ENCODE measurements at regions not wholly inside any gene's neighbourhood (a gene's known extent, or its start where the extent isn't known, plus 50 kb on each side); places are given as distances from the start of the nearest gene placed in this dataset.
A peak's percentile ranks its signal among the peaks of the same experiment; 100 is the strongest.

DNA sequence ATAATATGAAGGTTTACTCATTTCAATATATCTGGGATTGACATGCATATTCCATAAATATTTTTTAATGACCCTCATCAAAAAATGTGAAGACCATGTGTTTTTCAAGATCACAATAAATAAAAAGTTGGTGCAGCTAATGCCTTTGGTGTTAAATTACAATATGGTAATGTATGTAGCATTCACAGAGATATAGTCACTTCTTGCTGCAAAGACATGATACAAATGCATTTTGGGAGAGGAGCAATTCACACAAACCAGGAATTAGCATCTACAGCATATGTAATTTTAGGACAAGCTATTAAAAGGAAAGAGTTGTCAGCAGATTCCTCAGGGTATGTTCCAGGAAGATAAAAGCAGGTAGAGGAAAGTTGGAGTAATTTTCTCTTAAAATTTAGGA is 734.5 kb upstream of the HTR2C start:
- no peaks in the 10 kb centered on the region for H3K27me3 Mint-ChIP-seq (ENCODE audit: low read depth)
- H3K9me3 Mint-ChIP-seq: no peaks in the 10 kb centered on the region
- H3K4me1 Mint-ChIP-seq: no peaks in the 10 kb centered on the region
- TF ChIP-seq CTCF (conservative IDR thresholded peaks at IDR 0.05): no peak
- no peak for DNase-seq (ENCODE audit: low read depth, low spot score)
- H3K27ac Mint-ChIP-seq (ENCODE audit: unreplicated experiment): no peak overlapping the region
- H3K4me3 Mint-ChIP-seq: no peak overlapping the region
- H3K36me3 Mint-ChIP-seq (ENCODE audit: low read depth): no peaks in the 10 kb centered on the region

- Mint-ChIP-seq H3K4me1 (no peaks in the 10 kb centered on the region), H3K4me3 (no peak overlapping the region), H3K9me3 (no peaks in the 10 kb centered on the region), H3K36me3 (ENCODE audit: low read depth) (no peaks in the 10 kb centered on the region), H3K27ac (ENCODE audit: unreplicated experiment) (no peak overlapping the region), H3K27me3 (ENCODE audit: low read depth) (peaks cover 2% of the 10 kb centered on the region)
- no peak for TF ChIP-seq CTCF (conservative IDR thresholded peaks at IDR 0.05)
- no peak for DNase-seq (ENCODE audit: low read depth, low spot score)
Measured at GRCh38 chrX:113833096-113834055, 750.5 kb upstream of the HTR2C start.

DNA sequence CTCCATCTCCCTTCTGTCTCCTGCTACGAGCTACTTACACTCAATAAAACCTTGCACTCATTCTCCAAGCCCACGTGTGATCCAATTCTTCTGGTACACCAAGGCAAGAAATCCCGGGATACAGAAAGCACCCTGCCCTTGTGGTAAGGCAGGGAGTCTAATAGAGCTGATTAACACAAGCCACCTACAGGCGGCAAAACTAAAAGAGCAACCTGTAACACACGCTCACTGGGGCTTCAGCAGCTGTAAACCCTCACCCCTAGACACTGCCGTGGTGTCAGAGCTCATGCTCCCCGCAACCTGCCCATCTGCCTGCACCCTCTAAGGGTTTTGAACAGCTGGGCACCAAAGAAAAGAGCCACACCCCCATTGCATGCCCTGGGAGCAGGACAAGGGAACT is 755.4 kb upstream of the HTR2C start:
- Mint-ChIP-seq H3K27me3 (ENCODE audit: low read depth) (peaks cover 3% of the 10 kb centered on the region), H3K9me3 (peaks cover 5% of the 10 kb centered on the region), H3K36me3 (ENCODE audit: low read depth) (peaks cover 2% of the 10 kb centered on the region), H3K4me3 (no peak overlapping the region), H3K4me1 (no peaks in the 10 kb centered on the region), H3K27ac (ENCODE audit: unreplicated experiment) (peak overlapping the region; percentile 43)
- DNase-seq (ENCODE audit: low read depth, low spot score): no peak
- TF ChIP-seq CTCF (conservative IDR thresholded peaks at IDR 0.05): no peak

DNA sequence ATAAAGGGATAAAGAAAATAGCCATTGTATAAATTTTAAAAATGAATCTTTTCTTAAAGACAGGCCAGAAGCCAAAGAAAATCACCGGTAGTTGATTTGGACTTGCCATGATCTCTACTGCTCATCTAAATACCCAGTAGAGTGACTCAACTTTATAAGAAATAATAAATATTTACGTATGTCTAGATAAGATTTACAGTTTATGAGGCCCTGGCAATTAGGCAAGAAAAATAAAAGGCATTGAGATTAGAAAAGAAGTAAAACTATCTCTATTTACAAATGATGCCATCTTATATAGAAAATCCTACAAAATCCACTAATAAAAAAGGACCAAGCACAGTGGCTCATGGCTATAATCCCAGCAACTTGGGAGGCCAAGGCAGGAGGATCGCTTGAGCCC is 765.5 kb upstream of the HTR2C start:
- H3K4me3 Mint-ChIP-seq: no peak overlapping the region
- peaks cover 9% of the 10 kb centered on the region for H3K36me3 Mint-ChIP-seq (ENCODE audit: low read depth)
- no peaks in the 10 kb centered on the region for H3K27me3 Mint-ChIP-seq (ENCODE audit: low read depth)
- H3K9me3 Mint-ChIP-seq: peaks cover 15% of the 10 kb centered on the region
- no peaks in the 10 kb centered on the region for H3K4me1 Mint-ChIP-seq
- TF ChIP-seq CTCF (conservative IDR thresholded peaks at IDR 0.05): no peak
- no peak for DNase-seq (ENCODE audit: low read depth, low spot score)
- H3K27ac Mint-ChIP-seq (ENCODE audit: unreplicated experiment): no peak overlapping the region

DNA sequence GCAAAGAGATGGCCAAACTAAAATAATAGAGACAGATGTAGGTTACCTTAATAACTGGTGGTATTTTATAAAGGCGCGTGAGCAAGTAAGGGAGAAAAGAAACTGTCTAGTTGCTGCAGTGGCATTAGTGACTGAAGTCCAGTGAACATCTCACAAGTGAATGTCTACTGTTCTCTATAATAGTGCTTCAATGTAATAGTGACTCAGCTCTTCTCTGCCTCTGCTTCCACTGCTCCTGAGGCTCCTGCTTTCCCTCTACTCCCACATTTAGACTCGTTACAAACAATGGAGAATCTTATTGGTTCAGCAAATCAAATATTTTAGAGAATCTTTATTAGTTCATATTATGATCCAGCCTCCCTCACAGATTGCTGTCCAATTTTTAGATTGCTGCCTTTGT is 779.1 kb upstream of the HTR2C start:
- H3K27ac Mint-ChIP-seq (ENCODE audit: unreplicated experiment): no peak overlapping the region
- H3K4me1 Mint-ChIP-seq: no peaks in the 10 kb centered on the region
- no peak for TF ChIP-seq CTCF (conservative IDR thresholded peaks at IDR 0.05)
- no peaks in the 10 kb centered on the region for H3K9me3 Mint-ChIP-seq
- H3K27me3 Mint-ChIP-seq (ENCODE audit: low read depth): no peaks in the 10 kb centered on the region
- no peak overlapping the region for H3K4me3 Mint-ChIP-seq
- H3K36me3 Mint-ChIP-seq (ENCODE audit: low read depth): no peaks in the 10 kb centered on the region
- no peak for DNase-seq (ENCODE audit: low read depth, low spot score)

Data from neural crest cell (in vitro differentiated cells).